GM21367 (cell line): ENCODE measurements at regions not wholly inside any gene's neighbourhood (a gene's known extent, or its start where the extent isn't known, plus 50 kb on each side); places are given as distances from the start of the nearest gene placed in this dataset.
"Not testable (repeated sequence)": the region's sequence is repeated elsewhere in the genome, so short reads cannot be mapped to it uniquely, and the experiment has no call there.

Experiments used
- ATAC-seq: cut with Tn5 transposase; IDR thresholded peaks from one replicate; pipeline ENCODE4 v1.9.1; 2021; ENCODE audit not compliant: unreplicated experiment

- no peak for ATAC-seq
These were observed 62.6 kb upstream of the EN2 start for GRCh38 chr7:155395176-155395797.

DNA sequence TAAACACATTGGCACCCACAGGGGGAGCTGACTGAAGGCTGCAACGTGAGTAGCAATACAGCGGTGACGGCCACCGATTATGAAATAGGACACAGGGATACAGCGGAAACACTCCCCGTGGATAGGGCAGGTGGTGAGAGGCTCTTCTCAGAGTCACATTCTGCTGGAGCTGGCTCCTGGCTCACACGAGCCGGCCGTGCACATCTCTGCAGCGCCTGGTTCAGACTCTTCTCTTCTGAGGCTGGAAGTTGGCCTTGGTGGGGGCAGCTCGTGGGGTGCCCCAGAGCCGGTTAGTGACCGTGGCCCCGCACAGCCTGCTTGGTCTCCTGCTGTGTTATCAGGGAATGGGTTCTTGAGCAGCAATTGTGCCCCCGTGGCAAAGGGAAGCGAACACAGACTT lies 61.3 kb upstream of the EN2 start:
- ATAC-seq = no peak

DNA sequence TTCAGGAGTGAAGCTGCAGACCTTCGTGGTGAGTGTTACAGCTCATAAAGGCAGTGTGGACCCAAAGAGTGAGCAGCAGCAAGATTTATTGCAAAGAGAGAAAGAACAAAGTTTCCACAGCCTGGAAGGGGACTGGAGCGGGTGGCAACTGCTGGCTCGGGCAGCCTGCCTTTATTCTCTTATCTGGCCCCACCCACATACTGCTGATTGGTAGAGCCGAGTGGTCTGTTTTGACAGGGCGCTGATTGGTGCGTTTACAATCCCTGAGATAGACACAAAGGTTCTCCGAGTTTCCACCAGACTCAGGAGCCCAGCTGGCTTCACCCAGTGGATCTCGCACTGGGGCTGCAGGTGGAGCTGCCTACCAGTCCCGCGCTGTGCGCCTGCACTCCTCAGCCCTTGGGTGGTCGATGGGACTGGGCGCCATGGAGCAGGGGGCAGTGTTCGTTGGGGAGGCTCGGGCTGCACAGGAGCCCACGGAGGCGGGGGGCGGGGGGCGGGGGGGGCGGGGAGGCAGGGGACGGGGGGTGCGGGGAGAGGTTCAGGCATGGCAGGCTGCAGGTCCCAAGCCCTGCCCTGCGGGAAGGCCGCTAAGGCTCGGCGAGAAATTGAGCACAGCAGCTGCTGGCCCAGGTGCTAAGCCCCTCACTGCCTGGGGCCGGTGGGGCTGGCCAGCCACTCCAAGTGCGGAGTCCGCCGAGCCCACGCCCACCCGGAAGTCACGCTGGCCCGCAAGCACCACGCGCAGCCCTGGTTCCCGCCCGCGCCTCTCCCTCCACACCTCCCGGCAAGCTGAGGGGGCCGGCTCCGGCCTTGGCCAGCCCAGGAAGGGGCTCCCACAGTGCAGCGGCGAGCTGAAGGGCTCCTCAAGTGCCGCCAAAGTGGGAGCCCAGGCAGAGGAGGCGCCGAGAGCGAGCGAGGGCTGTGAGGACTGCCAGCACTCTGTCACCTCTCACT lies 59.9 kb upstream of the EN2 start:
- ATAC-seq = not testable (repeated sequence)

GRCh38 chr7:155398944-155399343 lies 59.0 kb upstream of the EN2 start:
- ATAC-seq = no peak

DNA sequence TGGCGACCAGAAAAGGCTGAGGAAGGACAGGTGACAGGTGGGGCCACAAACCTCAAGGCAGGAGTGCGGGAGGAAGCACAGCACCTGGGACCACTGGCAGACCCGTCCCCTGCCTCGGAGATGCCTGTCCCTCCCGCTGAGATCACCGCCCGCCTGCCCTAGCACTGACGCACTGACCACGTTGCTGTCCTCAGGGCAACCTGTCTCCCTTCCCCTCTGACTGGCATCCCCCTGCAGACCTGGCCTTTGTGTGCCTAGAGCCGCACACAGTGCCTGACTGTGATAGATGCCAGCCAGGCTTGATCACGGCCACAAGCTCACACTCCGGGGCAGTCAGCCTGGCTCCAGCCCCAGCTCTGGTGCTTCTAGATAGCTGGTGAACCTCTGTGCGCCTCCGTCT lies 58.4 kb upstream of the EN2 start:
- no peak for ATAC-seq

- ATAC-seq = no peak
These were observed 56.7 kb upstream of the EN2 start for GRCh38 chr7:155401231-155401630.

DNA sequence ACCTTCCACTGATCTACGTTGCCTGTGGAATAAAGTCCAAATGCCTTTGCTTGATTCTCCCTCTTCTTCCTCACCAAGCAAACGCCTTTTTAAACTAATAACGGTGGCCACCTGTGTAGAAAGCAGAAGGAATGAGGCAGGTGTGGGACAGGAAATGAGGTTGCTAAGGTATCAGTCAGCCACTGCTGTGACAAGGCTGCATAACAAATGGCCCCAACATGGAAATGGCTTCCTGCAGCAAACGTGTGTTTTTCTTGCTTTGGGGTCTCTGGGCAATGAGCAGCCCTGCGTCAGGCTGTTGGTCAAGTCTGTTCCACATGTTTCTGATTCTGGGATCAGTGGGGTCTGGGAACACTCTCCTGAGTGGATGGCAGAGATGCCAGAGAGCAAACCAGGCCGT lies 56.0 kb upstream of the EN2 start:
- no peak for ATAC-seq

DNA sequence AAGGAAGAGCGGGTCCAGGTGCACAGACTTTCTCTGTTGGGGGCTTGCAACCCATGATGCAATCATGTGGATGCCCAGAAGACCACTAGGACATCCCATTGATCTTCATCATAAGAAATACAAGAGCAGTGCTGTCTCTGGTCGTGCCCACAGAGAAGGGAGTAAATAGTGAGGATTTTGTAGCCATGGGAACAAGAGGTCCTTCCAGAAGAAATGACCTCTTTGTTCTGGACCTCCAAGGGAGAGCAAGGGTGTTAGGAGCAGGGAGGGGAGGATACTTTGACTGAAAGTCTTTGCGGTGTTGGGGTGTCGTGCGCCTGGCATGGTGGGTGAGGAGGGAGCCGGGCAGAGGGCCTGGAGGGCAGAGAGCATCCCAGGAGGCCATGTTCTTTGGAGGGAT lies 55.0 kb upstream of the EN2 start:
- no peak for ATAC-seq

DNA sequence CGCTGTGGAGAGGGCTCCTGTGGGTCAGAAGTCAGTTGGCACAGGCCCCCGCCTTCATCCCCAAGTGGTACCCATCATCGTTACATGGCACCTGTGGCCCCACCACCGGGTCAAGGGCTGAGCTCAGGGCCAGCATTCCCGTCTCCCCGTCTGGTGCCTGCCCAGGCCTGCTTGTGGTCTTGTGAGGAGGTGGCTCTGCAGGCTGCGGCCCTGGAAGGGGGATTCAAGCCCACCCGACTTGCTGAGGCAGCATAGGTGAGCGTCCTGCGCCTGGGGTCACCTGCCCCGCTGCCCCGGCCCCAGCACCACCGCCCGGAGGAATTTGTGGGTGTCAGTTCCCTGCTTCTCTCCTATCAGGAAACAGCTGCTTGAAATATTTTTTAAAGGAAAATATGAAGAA lies 53.0 kb upstream of the EN2 start:
- no peak for ATAC-seq

GRCh38 chr7:155405399-155406318 lies 52.3 kb upstream of the EN2 start:
- no peak for ATAC-seq

DNA sequence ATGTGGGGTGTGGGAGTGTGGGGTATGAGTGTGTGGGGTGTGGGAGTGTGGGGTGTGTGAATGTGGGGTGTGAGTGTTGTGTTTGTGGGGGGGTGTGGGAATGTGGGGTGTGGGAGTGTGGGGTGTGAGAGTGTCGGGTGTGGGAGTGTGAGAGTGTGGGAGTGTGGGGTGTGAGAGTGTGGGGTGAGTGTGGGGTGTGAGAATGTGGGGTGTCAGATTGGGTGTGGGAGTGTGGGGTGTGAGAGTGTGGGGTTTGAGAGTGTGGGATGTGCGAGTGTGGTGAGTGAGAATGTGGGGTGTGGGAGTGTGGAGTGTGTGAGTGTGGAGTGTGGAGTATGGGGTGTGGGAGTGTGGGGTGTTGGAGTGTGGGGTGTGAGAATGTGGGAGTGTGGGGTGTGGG lies 50.1 kb upstream of the EN2 start:
- ATAC-seq = no peak
